Keratinocyte (primary cell): ENCODE measurements at regions not wholly inside any gene's neighbourhood (a gene's known extent, or its start where the extent isn't known, plus 50 kb on each side); places are given as distances from the start of the nearest gene placed in this dataset.

Source experiments
- DNase-seq: peaks from one replicate; pipeline ENCODE4 v3.0.0-alpha.2; 2011; ENCODE audit warnings: low read depth, missing footprints, low spot score
- FAIRE-seq: peaks from 2 replicates; lab custom pipeline; 2011; peaks lifted over from hg19 to GRCh38; lab: Jason Lieb, UNC
- H2AFZ ChIP-seq: 2 replicates; pipeline ENCODE4 v1.6.0; 2012; ENCODE audit warnings: low read length, control low read depth, inconsistent platforms; ENCODE audit not compliant: control insufficient read depth
- H3K27ac ChIP-seq: 2 replicates; pipeline ENCODE4 v1.5.1; 2011; ENCODE audit warnings: low read length; ENCODE audit not compliant: control insufficient read depth, insufficient read depth
- H3K27me3 ChIP-seq: 3 replicates; pipeline ENCODE4 v1.6.0; 2011; ENCODE audit warnings: low read length; ENCODE audit not compliant: control insufficient read depth, insufficient read depth; ENCODE audit errors: extremely low read depth
- H3K36me3 ChIP-seq, 2 experiments: 2 replicates in 1 of 2; 3 replicates in 1 of 2; pipeline ENCODE4 v1.5.1; 2011; ENCODE audit warnings: low read length in 2 of 2, mild to moderate bottlenecking in 1 of 2; ENCODE audit not compliant: control insufficient read depth in 2 of 2, insufficient read depth in 2 of 2; ENCODE audit errors: extremely low read depth in 1 of 2
- H3K4me1 ChIP-seq: 3 replicates; pipeline ENCODE4 v1.5.1; 2011; ENCODE audit warnings: low read length; ENCODE audit not compliant: control insufficient read depth, insufficient read depth; ENCODE audit errors: extremely low read depth
- H3K4me2 ChIP-seq: 3 replicates; pipeline ENCODE4 v1.6.0; 2011; ENCODE audit warnings: low read depth, low read length; ENCODE audit not compliant: control insufficient read depth, insufficient read depth; ENCODE audit errors: extremely low read depth
- H3K4me3 ChIP-seq, 3 experiments: fragments of 200-600 bp in 1 of 3; sonication (generic) in 1 of 3; 2 replicates in 2 of 3; 3 replicates in 1 of 3; pipeline ENCODE4 v1.5.1; 2011 to 2016; ENCODE audit warnings: low read length in 3 of 3, mild to moderate bottlenecking in 3 of 3, control low read depth in 2 of 3, inconsistent platforms in 1 of 3, low read depth in 1 of 3, mixed read lengths in 1 of 3, mixed run types in 1 of 3, moderate library complexity in 1 of 3; ENCODE audit not compliant: control insufficient read depth in 2 of 3, insufficient read depth in 2 of 3; ENCODE audit errors: extremely low read depth in 1 of 3
- H3K79me2 ChIP-seq: 2 replicates; pipeline ENCODE4 v1.6.0; 2012; ENCODE audit warnings: low read length; ENCODE audit not compliant: control insufficient read depth, insufficient read depth
- H3K9ac ChIP-seq: 3 replicates; pipeline ENCODE4 v1.6.0; 2011; ENCODE audit warnings: low read length; ENCODE audit not compliant: control insufficient read depth, insufficient read depth; ENCODE audit errors: extremely low read depth
- H3K9me1 ChIP-seq: 3 replicates; pipeline ENCODE4 v1.6.0; 2011; ENCODE audit warnings: low read length; ENCODE audit not compliant: control insufficient read depth, insufficient read depth; ENCODE audit errors: extremely low read depth
- H3K9me3 ChIP-seq: 2 replicates; pipeline ENCODE4 v1.5.1; 2012; ENCODE audit warnings: low read depth, low read length; ENCODE audit not compliant: control insufficient read depth
- H4K20me1 ChIP-seq: 3 replicates; pipeline ENCODE4 v1.6.0; 2011; ENCODE audit warnings: low read length; ENCODE audit not compliant: control insufficient read depth, insufficient read depth; ENCODE audit errors: extremely low read depth
- EZH2 ChIP-seq: IDR thresholded peaks from one replicate; pipeline ENCODE4 v1.6.1; 2012; ENCODE audit warnings: inconsistent platforms, mild to moderate bottlenecking, low read length, moderate library complexity
- dilution Hi-C: fragments of 300-500 bp; cut with MboI; formaldehyde crosslinking; loops from one replicate; pipeline ENCODE4 v1.7.0; 2020; ENCODE audit warnings: low sequenced_read_pairs; ENCODE audit not compliant: extremely low pct_ligation_motif_present
- TF ChIP-seq, protein P1 (sequence below), 3 experiments: IDR thresholded peaks in 1 of 3; conservative IDR thresholded peaks in 1 of 3; optimal IDR thresholded peaks in 1 of 3; 2 replicates in 2 of 3; 3 replicates in 1 of 3; pipeline versions ENCODE3 to v1.5.1; 2011; ENCODE audit warnings: low read length in 3 of 3, mild to moderate bottlenecking in 3 of 3, moderate library complexity in 2 of 3, control low read depth in 1 of 3, inconsistent platforms in 1 of 3; ENCODE audit not compliant: insufficient read depth in 2 of 3; ENCODE audit errors: extremely low read depth in 1 of 3

GRCh38 chr12:124398578-124399227 lies 103.8 kb downstream of the RFLNA start:
- Histone ChIP-seq H3K9me1 (no peaks in the 10 kb centered on the region), H3K27me3 (no peaks in the 10 kb centered on the region), H3K79me2 (no peaks in the 10 kb centered on the region), H3K4me2 (no peak overlapping the region), H3K36me3 (peaks cover 45 to 53% of the 10 kb centered on the region in 2 experiments), H3K4me1 (no peaks in the 10 kb centered on the region), H3K27ac (no peak overlapping the region), H3K4me3 (no peak overlapping the region), H4K20me1 (no peaks in the 10 kb centered on the region), H3K9me3 (no peaks in the 10 kb centered on the region), H2AFZ (no peak overlapping the region), H3K9ac (no peak overlapping the region)
- DNase-seq (no peak), FAIRE-seq (no peak)
- dilution Hi-C loops: no loop called here
- TF ChIP-seq, protein P1, sequence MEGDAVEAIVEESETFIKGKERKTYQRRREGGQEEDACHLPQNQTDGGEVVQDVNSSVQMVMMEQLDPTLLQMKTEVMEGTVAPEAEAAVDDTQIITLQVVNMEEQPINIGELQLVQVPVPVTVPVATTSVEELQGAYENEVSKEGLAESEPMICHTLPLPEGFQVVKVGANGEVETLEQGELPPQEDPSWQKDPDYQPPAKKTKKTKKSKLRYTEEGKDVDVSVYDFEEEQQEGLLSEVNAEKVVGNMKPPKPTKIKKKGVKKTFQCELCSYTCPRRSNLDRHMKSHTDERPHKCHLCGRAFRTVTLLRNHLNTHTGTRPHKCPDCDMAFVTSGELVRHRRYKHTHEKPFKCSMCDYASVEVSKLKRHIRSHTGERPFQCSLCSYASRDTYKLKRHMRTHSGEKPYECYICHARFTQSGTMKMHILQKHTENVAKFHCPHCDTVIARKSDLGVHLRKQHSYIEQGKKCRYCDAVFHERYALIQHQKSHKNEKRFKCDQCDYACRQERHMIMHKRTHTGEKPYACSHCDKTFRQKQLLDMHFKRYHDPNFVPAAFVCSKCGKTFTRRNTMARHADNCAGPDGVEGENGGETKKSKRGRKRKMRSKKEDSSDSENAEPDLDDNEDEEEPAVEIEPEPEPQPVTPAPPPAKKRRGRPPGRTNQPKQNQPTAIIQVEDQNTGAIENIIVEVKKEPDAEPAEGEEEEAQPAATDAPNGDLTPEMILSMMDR (optimal IDR thresholded peaks at IDR 0.05 in 1 of 3, IDR thresholded peaks at IDR 0.05 in 1 of 3, conservative IDR thresholded peaks at IDR 0.05 in 1 of 3; ENCODE audit: extremely low read depth in 1 of 3, insufficient read depth in 2 of 3, low read length in 3 of 3): peak in 1 of 3 experiments; percentile 19
- TF ChIP-seq EZH2: no peak

- no peaks in the 10 kb centered on the region for H3K9me3 ChIP-seq
- no peaks in the 10 kb centered on the region for H3K79me2 ChIP-seq
- TF ChIP-seq EZH2: no peak
- TF ChIP-seq, protein P1 (optimal IDR thresholded peaks at IDR 0.05 in 1 of 3, IDR thresholded peaks at IDR 0.05 in 1 of 3, conservative IDR thresholded peaks at IDR 0.05 in 1 of 3; ENCODE audit: extremely low read depth in 1 of 3, insufficient read depth in 2 of 3, low read length in 3 of 3): no peak
- H4K20me1 ChIP-seq: no peaks in the 10 kb centered on the region
- no peak overlapping the region for H3K27ac ChIP-seq
- no peaks in the 10 kb centered on the region for H3K9me1 ChIP-seq
- peaks cover 4% of the 10 kb centered on the region for H3K4me1 ChIP-seq
- no peak overlapping the region for H2AFZ ChIP-seq
- DNase-seq (no peak), FAIRE-seq (no peak)
- no peak overlapping the region for H3K4me2 ChIP-seq
- H3K36me3 ChIP-seq: peaks cover 49 to 55% of the 10 kb centered on the region in 2 experiments
- dilution Hi-C loops: no loop called here
- H3K9ac ChIP-seq: no peak overlapping the region
- no peak overlapping the region for H3K4me3 ChIP-seq
- H3K27me3 ChIP-seq: no peaks in the 10 kb centered on the region
Observed at GRCh38 chr12:124397807-124398577, 103.1 kb downstream of the RFLNA start.
